Stimulated activated memory B cell treated with anti-CD40 and anti-IgM and Interleukin-4, amounts not matched to agents 10 μg/mL and 1 μg/mL and 100 μg/mL, for 72 hours (primary cell): ENCODE measurements at regions not wholly inside any gene's neighbourhood (a gene's known extent, or its start where the extent isn't known, plus 50 kb on each side); places are given as distances from the start of the nearest gene placed in this dataset.

Experiments
- ATAC-seq: fragments of 150-1000 bp; cut with Tn5 transposase; 2 replicates; pipeline ENCODE4 v1.10.0; 2021
- H3K27ac Mint-ChIP-seq: one replicate; pipeline ENCODE4 v1.8.0; 2022; ENCODE audit warnings: mild to moderate bottlenecking, mixed read lengths
- H3K27me3 Mint-ChIP-seq: one replicate; pipeline ENCODE4 v1.8.0; 2022; ENCODE audit warnings: mixed read lengths
- H3K36me3 Mint-ChIP-seq: one replicate; pipeline ENCODE4 v1.8.0; 2022; ENCODE audit warnings: mixed read lengths
- H3K4me1 Mint-ChIP-seq: one replicate; pipeline ENCODE4 v1.8.0; 2022; ENCODE audit warnings: mixed read lengths
- H3K4me3 Mint-ChIP-seq: one replicate; pipeline ENCODE4 v1.8.0; 2022; ENCODE audit warnings: mild to moderate bottlenecking, moderate library complexity, mixed read lengths
- H3K9me3 Mint-ChIP-seq: one replicate; pipeline ENCODE4 v1.8.0; 2022; ENCODE audit warnings: mixed read lengths

DNA sequence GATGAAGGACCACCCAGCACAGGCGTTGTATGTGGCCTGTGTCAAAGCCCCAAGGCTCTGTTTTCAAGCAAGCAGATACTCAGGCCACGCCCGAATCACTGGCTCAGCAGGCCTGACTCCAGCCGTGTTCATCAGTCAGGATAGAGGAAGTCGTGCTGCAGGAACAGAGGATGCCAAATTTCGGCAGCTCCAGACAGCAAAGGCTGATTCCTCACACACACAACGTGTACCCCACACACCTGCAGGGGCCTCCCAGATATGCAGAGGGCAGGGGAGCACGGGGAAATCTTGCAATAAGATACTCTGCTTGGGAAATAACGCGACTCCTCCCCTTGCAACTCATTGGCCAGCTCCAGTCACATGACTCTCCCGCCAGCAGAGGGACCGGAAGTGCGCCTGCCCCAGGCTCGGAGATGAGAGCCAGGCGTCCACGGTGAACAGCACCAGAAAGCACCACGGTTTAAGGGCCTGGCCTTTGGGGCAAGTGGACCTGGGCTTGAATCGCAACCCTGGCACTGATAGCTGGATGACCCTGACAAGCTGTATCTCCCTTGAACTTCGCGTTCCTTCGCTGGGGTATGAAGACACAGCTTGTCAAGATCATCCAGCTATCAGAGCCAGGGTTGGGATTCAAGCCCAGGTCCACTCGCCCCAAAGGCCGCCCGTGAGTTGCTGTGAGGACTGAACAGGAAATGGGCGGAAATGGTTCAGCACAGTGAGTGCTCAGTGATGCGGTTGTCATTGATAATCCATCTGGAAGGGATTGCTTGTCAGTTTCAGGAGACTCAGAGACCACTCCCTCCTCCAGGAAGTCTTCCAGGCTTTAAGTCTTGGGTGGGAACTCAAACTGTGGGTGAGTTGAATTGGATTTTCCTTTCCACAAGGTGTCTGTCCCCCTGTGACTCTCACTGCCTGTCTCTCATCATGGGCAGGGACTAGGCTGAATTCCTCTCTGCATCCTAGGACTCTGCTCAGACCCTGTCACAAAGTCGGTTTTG lies 88.5 kb downstream of the MYEOV start:
- Mint-ChIP-seq H3K27ac (no peak overlapping the region), H3K9me3 (no peaks in the 10 kb centered on the region), H3K4me1 (no peaks in the 10 kb centered on the region), H3K27me3 (no peaks in the 10 kb centered on the region), H3K36me3 (no peaks in the 10 kb centered on the region), H3K4me3 (no peak overlapping the region)
- no peak for ATAC-seq

DNA sequence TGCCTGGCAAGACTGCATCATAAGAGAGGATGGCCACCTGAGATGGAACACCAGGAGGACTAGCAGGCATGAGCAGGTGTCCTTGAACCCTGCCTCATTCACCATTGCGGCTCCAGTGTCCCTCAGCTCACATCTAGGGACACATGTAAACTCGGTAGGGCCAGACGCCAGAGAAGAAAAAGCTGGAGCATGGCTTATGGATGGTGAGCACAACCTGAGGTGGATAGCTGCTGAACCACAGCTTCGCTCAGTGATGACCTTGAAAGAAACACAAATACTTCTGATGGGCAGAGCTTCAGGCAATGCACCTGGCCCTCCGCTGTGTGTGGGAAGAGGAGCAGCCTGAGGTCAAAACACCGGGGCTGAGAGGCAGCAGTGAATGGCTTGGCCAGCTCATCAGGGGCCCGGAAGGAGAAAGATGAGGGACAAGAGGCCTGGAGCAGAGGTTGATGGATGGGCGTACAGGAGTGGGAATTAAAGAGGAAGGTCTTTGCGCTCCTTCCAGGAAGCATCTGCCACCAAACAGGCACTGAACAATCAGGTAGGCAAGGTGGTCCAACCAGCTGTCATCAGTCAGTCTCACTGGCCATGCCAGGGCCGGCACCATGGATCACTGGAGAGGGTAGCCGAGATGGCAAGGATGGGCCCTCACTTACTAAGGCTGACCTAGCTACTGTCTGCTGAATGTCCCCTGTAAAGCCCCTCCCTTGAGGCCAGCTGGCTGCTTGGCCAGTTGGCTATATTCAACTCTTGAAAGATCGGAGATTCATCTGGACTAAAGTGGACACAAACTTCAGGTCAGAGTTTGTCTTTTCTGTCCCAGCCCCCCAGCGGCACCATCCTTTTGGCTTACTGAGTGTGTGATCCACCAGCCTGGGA lies 89.7 kb downstream of the MYEOV start:
- no peak for ATAC-seq
- H3K4me1 Mint-ChIP-seq = no peaks in the 10 kb centered on the region

DNA sequence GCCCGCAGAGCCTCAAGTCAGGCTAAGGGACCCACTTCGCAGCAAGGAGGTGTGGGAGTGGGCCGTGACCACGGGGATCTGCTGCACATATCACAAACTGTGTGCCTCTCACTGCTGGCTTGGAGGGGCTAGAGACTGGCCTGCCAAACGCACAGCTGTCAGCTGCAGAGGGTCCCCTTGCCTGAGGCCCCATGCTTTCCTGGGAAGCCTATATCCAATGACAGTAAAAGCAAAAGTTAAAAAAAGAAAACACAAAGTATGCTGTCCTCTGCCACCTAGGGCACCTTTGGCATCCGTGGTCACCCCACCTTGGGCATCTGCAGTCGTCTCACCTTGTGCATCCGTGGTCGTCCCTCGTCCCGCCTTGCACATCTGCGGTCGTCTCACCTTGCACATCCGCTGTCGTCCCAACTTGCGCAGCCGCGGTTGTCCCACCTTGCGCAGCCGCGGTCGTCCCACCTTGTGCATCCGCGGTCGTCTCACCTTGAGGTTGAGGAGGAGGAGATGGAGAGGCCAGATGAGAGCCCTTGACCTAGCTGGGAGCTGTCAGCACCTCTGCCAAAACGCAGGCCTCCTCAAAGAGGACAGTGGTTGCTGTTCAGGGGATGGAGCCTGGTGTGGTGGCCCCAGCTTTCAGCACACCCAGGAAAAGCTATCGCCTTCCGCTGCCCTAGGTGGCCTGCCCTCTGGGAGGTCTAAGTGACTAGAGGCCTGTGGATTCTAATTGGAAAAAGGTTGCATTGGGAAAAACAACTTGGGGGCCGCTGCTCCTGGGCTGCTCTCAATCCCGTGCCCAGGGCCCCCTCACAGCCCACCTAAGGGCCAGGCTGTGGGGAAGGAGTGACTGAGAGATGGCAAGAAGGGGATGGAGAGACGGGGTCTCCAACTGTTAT lies 90.5 kb downstream of the MYEOV start:
- no peaks in the 10 kb centered on the region for H3K4me1 Mint-ChIP-seq
- no peak overlapping the region for H3K4me3 Mint-ChIP-seq
- ATAC-seq = no peak
- no peak overlapping the region for H3K27ac Mint-ChIP-seq
- H3K36me3 Mint-ChIP-seq = peaks cover 8% of the 10 kb centered on the region
- H3K9me3 Mint-ChIP-seq = peaks cover 12% of the 10 kb centered on the region
- H3K27me3 Mint-ChIP-seq = no peaks in the 10 kb centered on the region

More for the DNA sequence above, 89.7 kb downstream of the MYEOV start:
- Mint-ChIP-seq H3K36me3 (peaks cover 6% of the 10 kb centered on the region), H3K9me3 (peaks cover 9% of the 10 kb centered on the region), H3K27me3 (no peaks in the 10 kb centered on the region), H3K4me3 (no peak overlapping the region), H3K27ac (no peak overlapping the region)

DNA sequence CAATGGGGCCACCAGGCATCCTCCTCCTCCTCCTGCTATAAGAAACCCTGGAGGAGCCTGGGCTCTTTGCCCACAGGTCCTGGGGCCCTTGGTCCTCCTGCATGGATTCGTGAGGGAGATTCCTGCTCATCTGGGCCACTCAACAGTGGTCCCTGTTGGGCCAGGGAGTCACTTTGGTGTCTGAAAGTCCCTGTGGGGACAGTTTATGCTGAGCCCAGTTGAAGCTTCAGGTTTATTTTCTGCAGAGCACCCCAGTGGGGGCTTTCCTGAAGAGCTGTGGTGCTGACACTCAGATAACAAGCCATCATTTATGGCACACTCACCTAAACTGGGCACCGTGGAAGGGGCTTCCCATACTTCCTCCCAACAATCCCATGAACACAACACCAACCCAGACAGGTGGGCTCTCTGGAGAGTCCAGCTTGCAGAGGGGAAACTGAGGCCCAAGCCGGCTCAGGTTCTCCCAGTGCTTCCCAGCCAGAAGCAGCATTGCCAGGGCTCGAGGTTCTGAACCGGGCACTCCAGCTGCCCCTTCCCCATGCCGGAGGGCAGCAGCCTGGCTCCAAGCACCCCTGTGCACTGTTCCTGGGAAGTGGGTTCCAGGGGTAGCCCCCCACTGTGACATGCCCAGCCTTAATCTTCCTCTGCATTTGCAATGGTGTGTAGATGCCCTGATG lies 91.3 kb downstream of the MYEOV start:
- no peak for ATAC-seq
- Mint-ChIP-seq H3K9me3 (peaks cover 12% of the 10 kb centered on the region), H3K4me1 (no peaks in the 10 kb centered on the region), H3K4me3 (no peak overlapping the region), H3K27me3 (peaks cover 7% of the 10 kb centered on the region), H3K36me3 (peaks cover 8% of the 10 kb centered on the region), H3K27ac (no peak overlapping the region)

DNA sequence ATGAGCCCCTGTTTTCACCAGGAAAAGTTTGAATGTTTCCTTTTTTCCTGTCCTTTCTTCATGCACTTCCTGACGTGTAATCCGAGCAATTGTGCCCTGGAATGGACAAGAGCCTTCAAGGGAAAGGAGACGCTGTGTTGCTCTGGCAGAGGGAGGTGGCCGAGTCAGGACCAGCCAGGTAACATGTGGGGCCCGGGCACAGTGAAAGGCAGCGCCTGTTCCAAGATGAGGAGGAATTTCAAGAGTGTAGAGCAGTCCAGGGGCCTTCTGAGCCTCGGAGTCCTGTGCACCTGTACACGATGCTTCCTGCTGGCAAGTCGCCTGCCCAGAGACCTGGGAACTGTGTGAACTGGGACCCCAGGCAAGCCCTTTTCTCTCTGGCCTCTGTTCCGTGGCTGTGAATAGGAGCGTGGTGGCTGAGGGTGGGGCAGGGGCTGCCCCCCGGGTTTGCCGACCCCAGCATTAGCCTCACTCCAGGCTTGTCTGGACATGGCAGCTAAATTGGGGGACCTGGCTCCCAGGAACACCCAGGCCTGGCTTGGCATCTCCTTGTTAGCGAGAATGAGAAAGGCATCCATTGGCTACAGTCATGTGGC lies 92.0 kb downstream of the MYEOV start:
- Mint-ChIP-seq H3K9me3 (peaks cover 12% of the 10 kb centered on the region), H3K4me1 (no peaks in the 10 kb centered on the region), H3K27me3 (peaks cover 14% of the 10 kb centered on the region), H3K27ac (no peak overlapping the region), H3K36me3 (peaks cover 8% of the 10 kb centered on the region), H3K4me3 (no peak overlapping the region)
- no peak for ATAC-seq

DNA sequence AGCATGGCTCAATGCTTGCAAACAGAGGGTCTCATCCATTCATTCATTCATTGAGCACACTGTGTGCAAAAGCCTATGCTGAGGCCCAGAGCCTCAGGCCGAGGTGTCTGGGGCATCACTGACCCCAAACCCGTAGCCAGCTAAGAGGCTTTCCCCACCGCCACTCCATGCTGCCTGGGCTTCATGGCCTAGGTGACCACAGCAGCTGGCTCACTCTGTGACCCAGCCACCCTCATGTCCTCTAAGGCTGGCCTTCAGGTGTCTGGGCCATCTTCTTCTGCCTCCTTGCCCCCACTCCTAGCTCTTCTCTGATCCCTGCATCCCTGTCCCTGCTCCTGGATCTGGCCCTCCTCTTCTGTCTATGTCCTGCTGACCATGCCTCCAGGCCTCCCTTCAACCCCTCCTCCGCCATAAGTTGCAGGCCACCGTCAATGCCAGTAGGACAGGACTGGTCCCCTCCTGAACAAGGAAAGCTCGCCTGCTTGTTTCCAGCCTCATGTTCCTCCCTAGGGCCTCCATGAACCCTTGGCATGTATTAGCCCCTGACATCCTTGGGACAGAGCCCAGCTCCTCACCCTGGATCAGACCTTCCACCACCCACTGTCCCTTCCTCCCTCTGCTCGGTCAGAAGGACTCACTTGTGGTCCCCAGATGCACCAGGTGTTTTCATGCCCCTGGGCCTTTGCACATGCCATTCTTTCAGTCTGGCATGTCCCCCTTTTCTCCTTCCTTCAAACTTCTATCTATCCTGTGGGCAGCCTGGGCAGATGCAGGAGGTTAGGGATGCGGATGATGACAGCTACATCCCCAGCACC lies 92.8 kb downstream of the MYEOV start:
- Mint-ChIP-seq H3K4me1 (no peaks in the 10 kb centered on the region), H3K27ac (no peak overlapping the region), H3K27me3 (peaks cover 23% of the 10 kb centered on the region), H3K36me3 (peaks cover 8% of the 10 kb centered on the region), H3K4me3 (no peak overlapping the region), H3K9me3 (peaks cover 12% of the 10 kb centered on the region)
- no peak for ATAC-seq

DNA sequence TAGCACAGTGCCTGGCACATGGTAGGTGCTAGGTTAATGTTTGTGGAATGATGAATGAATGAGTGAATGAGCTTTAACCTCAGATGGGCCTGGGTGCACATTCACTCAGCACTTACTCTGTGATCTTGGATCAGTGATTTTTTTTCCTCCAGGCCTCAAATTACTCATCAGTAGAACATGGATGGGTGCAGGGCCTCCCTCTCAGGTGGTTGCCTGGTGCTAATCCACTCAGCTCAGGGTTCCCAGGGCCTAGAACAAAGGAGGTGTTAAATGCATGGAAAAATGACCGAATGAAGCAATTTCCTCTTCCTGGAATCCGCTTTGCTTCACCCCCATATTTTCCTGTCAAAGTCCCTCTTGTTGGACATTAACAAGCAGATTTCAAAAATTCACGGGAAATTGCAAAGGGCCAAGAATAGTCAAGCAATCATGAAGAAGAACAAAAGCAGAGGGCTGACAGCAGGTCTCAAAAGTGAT lies 93.5 kb downstream of the MYEOV start:
- H3K27ac Mint-ChIP-seq = no peak overlapping the region
- H3K27me3 Mint-ChIP-seq = peaks cover 24% of the 10 kb centered on the region
- H3K4me3 Mint-ChIP-seq = no peak overlapping the region
- no peak for ATAC-seq
- H3K4me1 Mint-ChIP-seq = no peaks in the 10 kb centered on the region
- peaks cover 8% of the 10 kb centered on the region for H3K36me3 Mint-ChIP-seq
- H3K9me3 Mint-ChIP-seq = peaks cover 12% of the 10 kb centered on the region

DNA sequence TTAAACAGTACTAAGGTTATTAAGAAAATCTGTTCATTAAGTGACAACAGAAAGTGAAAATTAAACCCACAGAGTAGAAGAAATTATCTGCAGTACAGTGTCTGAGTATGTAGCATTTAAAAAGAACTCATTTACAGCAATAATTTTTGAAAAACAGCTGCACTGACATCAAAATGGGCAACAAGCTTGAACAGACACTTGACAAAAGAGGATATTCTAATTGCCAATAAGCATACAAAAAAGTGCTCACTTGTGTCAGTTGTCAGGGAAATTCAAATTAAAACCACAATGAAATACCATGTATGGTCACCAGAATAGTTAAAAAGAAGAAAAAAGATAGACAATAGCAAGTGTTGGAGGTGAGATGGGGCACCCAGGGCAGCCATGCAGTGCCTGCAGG lies 93.3 kb upstream of the LINC01488 start:
- Mint-ChIP-seq H3K27ac (no peak overlapping the region), H3K9me3 (peaks cover 12% of the 10 kb centered on the region), H3K4me3 (no peak overlapping the region), H3K36me3 (peaks cover 8% of the 10 kb centered on the region), H3K4me1 (no peaks in the 10 kb centered on the region), H3K27me3 (peaks cover 31% of the 10 kb centered on the region)
- ATAC-seq = no peak

DNA sequence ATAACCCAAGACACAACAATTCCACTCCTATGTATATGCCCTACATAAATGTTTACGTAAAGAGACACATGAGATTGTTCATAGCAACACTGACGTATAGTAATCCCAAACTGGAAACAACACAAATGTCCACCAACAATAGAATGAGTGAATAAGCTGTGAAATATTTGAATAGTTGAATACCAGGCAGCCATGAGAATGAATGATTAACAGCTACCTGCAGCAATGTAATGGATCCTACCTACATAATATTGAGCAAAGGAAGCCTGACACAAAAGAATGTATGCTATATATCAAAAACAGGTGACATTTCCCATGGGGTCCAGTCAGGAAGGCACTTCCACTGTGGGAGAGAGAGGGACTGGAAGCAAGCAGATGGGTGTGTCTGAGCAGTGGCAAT lies 92.8 kb upstream of the LINC01488 start:
- peaks cover 12% of the 10 kb centered on the region for H3K9me3 Mint-ChIP-seq
- no peak for ATAC-seq
- no peak overlapping the region for H3K4me3 Mint-ChIP-seq
- peaks cover 8% of the 10 kb centered on the region for H3K36me3 Mint-ChIP-seq
- H3K27me3 Mint-ChIP-seq = peaks cover 36% of the 10 kb centered on the region
- H3K27ac Mint-ChIP-seq = no peak overlapping the region
- no peaks in the 10 kb centered on the region for H3K4me1 Mint-ChIP-seq

DNA sequence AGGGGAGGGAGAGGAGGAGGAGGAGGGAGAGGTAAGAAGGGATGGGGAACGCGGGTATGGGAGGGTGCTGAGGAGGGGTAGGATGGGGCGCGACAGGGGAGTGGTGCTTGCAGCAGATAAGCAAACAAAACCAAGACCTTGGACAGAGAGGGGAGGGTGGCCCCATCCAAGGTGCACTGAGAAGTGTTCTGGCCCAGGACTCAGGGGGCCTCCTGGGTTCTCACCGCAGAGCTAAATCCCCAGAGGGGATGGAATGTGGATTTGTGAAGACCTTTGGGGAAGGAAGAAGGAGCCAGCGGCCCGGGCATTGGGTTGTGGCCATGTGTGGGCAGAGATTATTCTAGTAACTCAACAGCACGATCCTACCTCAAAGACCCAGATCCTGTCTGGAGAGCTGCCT lies 90.9 kb upstream of the LINC01488 start:
- Mint-ChIP-seq H3K4me1 (no peaks in the 10 kb centered on the region), H3K27me3 (peaks cover 44% of the 10 kb centered on the region), H3K27ac (no peak overlapping the region), H3K4me3 (no peak overlapping the region), H3K36me3 (peaks cover 8% of the 10 kb centered on the region), H3K9me3 (peaks cover 12% of the 10 kb centered on the region)
- ATAC-seq = no peak

DNA sequence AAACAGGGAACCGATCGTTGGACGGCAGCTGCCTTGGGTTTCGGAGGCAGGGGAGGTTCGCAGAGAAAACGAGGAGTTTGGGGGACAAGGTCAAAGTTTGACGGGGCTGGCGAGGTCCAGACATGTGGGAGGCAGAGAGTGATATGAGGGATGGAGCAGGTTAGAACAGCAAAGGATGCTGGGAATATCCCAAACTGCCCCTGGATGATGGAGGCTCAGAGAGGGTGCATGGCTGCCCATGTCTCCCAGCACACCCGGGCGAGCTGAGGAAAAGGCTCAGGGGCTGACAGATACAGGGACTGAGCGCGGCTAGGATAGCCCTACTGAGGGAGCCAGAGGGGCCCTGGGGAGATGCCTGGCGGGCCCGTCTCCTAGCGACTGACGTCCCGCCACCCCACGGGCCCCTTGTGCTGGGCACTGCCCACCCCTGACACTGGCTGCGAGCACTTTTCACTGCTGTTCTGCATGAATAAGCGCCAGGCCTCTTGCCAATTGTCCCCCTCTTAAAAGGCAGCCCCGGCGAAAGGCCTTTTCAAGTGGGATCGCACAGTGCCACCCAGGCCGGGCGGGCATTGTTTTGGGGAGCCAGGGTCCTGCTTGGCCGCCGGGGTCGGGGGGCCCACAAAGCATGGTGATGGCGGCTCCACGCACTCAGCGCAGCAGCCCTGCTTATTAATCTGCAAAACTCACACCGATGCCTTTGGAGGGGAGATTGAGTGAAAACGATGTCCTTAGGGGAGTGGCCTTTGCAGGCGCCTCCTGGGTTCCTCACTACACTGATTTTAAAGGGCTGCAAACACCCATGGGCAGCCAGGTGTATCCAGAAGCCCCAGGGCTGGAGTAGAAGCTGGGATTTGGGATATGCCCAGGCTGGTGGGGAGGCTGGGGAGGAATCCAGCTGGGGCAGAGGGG lies 90.0 kb upstream of the LINC01488 start:
- Mint-ChIP-seq H3K9me3 (peaks cover 12% of the 10 kb centered on the region), H3K4me3 (no peak overlapping the region), H3K36me3 (peaks cover 8% of the 10 kb centered on the region), H3K27me3 (peaks cover 44% of the 10 kb centered on the region), H3K27ac (no peak overlapping the region), H3K4me1 (no peaks in the 10 kb centered on the region)
- ATAC-seq = no peak

DNA sequence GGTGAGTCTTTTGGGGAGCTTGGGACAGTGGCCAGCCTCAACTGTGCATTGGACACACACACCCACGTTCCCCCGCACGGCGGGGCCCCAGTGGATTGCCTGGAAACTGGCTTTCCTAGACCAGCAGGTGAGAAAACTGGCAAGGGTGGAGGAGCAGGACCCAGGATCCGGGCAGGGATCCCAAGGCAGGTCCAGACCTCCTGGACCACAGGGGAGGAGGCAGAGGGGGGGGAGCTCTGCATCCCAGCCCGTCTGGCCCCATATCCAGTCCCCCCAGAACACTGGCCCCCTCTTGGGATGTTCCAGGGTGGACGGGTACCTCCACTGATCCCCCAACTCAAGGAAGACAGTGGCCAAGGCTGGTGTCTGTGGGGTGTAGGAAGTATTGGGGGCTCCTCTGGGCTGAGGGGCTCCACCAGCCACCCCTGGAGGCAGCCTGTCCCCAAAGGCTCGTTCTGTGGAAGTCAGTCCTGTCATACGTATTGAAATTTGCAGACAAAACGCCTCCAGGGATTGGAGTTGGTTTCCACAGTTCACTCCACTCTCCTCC lies 89.3 kb upstream of the LINC01488 start:
- peaks cover 44% of the 10 kb centered on the region for H3K27me3 Mint-ChIP-seq
- peaks cover 8% of the 10 kb centered on the region for H3K36me3 Mint-ChIP-seq
- H3K27ac Mint-ChIP-seq = no peak overlapping the region
- ATAC-seq = no peak
- peaks cover 12% of the 10 kb centered on the region for H3K9me3 Mint-ChIP-seq
- no peaks in the 10 kb centered on the region for H3K4me1 Mint-ChIP-seq
- H3K4me3 Mint-ChIP-seq = no peak overlapping the region
